HCT116 (cell line): ENCODE measurements at regions not wholly inside any gene's neighbourhood (a gene's known extent, or its start where the extent isn't known, plus 50 kb on each side); places are given as distances from the start of the nearest gene placed in this dataset.
"Not testable (repeated sequence)": the region's sequence is repeated elsewhere in the genome, so short reads cannot be mapped to it uniquely, and the experiment has no call there.

ENCODE experiments used
- ATAC-seq: fragments of 200-7000 bp; cut with Tn5 transposase; 2 replicates; pipeline ENCODE4 v1.9.1; 2020; ENCODE audit warnings: mild to moderate bottlenecking, moderate library complexity
- BruUV-seq: library from RNA; stranded (reverse); fragments of 400-500 nt; replicated peaks from 2 replicates; lab custom pipeline; 2021; lab: Mats Ljungman, UMichigan
- CTCF ChIA-PET: fragments of 300-600 bp; sonication (Branson Sonifier 250); formaldehyde crosslinking; loops from one replicate; lab custom pipeline; 2021; ENCODE audit warnings: antibody characterized with exemption; lab: Charles Lee
- POLR2A ChIA-PET: fragments of 300-600, 350-600 bp; sonication (Branson Sonifier 250); formaldehyde crosslinking; loops from one replicate; lab custom pipeline; 2021; ENCODE audit warnings: antibody characterized with exemption; lab: Charles Lee
- RAD21 ChIA-PET, 2 experiments: fragments of 300-600 bp; sonication (Branson Sonifier 250); formaldehyde crosslinking; loops; one replicate each; lab custom pipeline; 2023; ENCODE audit warnings: low total read pairs in 2 of 2; ENCODE audit not compliant: uncharacterized antibody in 2 of 2, unreplicated experiment in 2 of 2, low non-redundant PET in 1 of 2; lab: Charles Lee
- DNase-seq: peaks from one replicate; pipeline ENCODE4 v3.0.0-alpha.2; 2010; ENCODE audit warnings: low read depth, low spot score
- H2AFZ ChIP-seq: fragments of 200-600 bp; shearing (Covaris generic), sonication (generic); 2 replicates; pipeline ENCODE4 v1.6.1; 2017; ENCODE audit warnings: low read depth, mixed run types, mixed read lengths, antibody characterized with exemption, low read length; ENCODE audit not compliant: poor library complexity, severe bottlenecking
- H3K27ac ChIP-seq: 2 replicates; pipeline ENCODE4 v1.5.1; 2012; ENCODE audit warnings: low read depth, low read length
- H3K27me3 ChIP-seq: fragments of 200-600 bp; sonication (generic); 2 replicates; pipeline ENCODE4 v1.6.1; 2016; ENCODE audit warnings: mixed run types, low read length, mixed read lengths; ENCODE audit not compliant: insufficient read depth
- H3K36me3 ChIP-seq, 2 experiments: fragments of 200-500 bp in 1 of 2; fragments of 200-600 bp in 1 of 2; sonication (Bioruptor generic) in 1 of 2; sonication (generic) in 1 of 2; 2 replicates each; pipeline versions ENCODE4 v1.5.1 to v1.6.1; 2014 to 2016; ENCODE audit warnings: low read length in 2 of 2, inconsistent platforms in 1 of 2, mixed read lengths in 1 of 2, mixed run types in 1 of 2; ENCODE audit not compliant: insufficient read depth in 2 of 2, control insufficient read depth in 1 of 2
- H3K4me1 ChIP-seq, 2 experiments: fragments of 200-600 bp in 1 of 2; sonication (generic) in 1 of 2; 2 replicates each; pipeline versions ENCODE4 v1.5.1 to v1.6.1; 2012 to 2017; ENCODE audit warnings: low read length in 2 of 2, inconsistent platforms in 1 of 2, mild to moderate bottlenecking in 1 of 2, mixed read lengths in 1 of 2, mixed run types in 1 of 2, moderate library complexity in 1 of 2; ENCODE audit not compliant: insufficient read depth in 2 of 2, control insufficient read depth in 1 of 2
- H3K4me2 ChIP-seq: fragments of 200-600 bp; sonication (generic); 2 replicates; pipeline ENCODE4 v1.6.1; 2017; ENCODE audit warnings: mixed run types, low read length, mixed read lengths
- H3K4me3 ChIP-seq, 2 experiments: fragments of 200-600 bp in 1 of 2; sonication (generic) in 1 of 2; replicated peaks in 1 of 2; 2 replicates each; pipeline ENCODE4 v1.5.1; 2011 to 2016; ENCODE audit warnings: low read length in 2 of 2, control low read depth in 1 of 2, low read depth in 1 of 2, mild to moderate bottlenecking in 1 of 2, mixed read lengths in 1 of 2, mixed run types in 1 of 2
- H3K79me2 ChIP-seq: fragments of 200-600 bp; sonication (generic); 2 replicates; pipeline ENCODE4 v1.6.1; 2017; ENCODE audit warnings: mild to moderate bottlenecking, mixed run types, low read length, moderate library complexity, mixed read lengths; ENCODE audit not compliant: insufficient read depth
- H3K9ac ChIP-seq: fragments of 200-600 bp; sonication (generic); 2 replicates; pipeline ENCODE4 v1.6.1; 2016; ENCODE audit warnings: low read length, mixed read lengths
- H3K9me2 ChIP-seq: fragments of 200-600 bp; sonication (generic), shearing (Covaris generic); 2 replicates; pipeline ENCODE4 v1.6.1; 2017; ENCODE audit warnings: mixed run types, mild to moderate bottlenecking, moderate library complexity; ENCODE audit not compliant: insufficient read depth
- H3K9me3 ChIP-seq, 2 experiments: fragments of 200-500 bp in 1 of 2; fragments of 200-600 bp in 1 of 2; sonication (Bioruptor generic) in 1 of 2; sonication (generic) in 1 of 2; 2 replicates each; pipeline ENCODE4 v1.6.1; 2014 to 2017; ENCODE audit warnings: low read length in 2 of 2, mixed read lengths in 2 of 2, inconsistent platforms in 1 of 2, low read depth in 1 of 2, mild to moderate bottlenecking in 1 of 2, mixed run types in 1 of 2, moderate library complexity in 1 of 2; ENCODE audit not compliant: control insufficient read depth in 1 of 2, insufficient read depth in 1 of 2
- H4K20me1 ChIP-seq: fragments of 200-600 bp; sonication (generic), shearing (Covaris generic); 2 replicates; pipeline ENCODE4 v1.6.1; 2017; ENCODE audit warnings: mixed run types, mild to moderate bottlenecking, moderate library complexity; ENCODE audit not compliant: insufficient read depth
- intact Hi-C: fragments of 100-400 bp; cut with micrococcal nuclease; formaldehyde crosslinking; loops from 2 replicates; pipeline ENCODE4 v1.10.0; 2022

DNA sequence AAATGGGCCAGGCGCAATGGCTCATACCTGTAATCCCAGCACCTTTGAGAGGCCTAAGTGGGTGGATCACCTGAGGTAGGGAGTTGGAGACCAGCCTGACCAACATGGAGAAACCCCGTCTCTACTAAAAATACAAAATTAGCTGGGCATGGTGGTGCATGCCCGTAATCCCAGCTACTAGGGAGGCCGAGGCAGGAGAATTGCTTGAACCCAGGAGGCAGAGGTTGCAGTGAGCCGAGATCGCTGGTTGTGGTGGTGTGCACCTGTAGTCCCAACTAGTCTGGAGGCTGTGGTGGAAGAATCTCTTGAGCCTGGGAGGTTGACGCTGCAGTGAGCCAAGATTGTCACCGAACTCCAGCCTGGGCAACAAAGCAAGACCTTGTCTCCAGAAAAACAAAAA, 50.5 kb upstream of the ZNF217 start:
- BruUV-seq, H3K9me2 ChIP-seq, RAD21 ChIA-PET, H2AFZ ChIP-seq, ATAC-seq, H3K36me3 ChIP-seq, H3K79me2 ChIP-seq, H4K20me1 ChIP-seq, H3K4me3 ChIP-seq, POLR2A ChIA-PET, H3K4me2 ChIP-seq, H3K9ac ChIP-seq, CTCF ChIA-PET, H3K9me3 ChIP-seq, H3K27ac ChIP-seq, H3K27me3 ChIP-seq, DNase-seq: not testable (repeated sequence)
- peaks cover 19 to 23% of the 10 kb centered on the region in 2 experiments for H3K4me1 ChIP-seq
- intact Hi-C loops, result loop anchor here (5.0 kb wide), 1 partner anchor 93 kb away; no protein-coding TSS in a partner anchor
